ENCODE measurements at regions not wholly inside any gene's neighbourhood (a gene's known extent, or its start where the extent isn't known, plus 50 kb on each side); places are given as distances from the start of the nearest gene placed in this dataset.

GRCh38 chr12:82040987-82041743 lies 282.0 kb upstream of the PPFIA2 start:
- DNase-seq (ENCODE audit: low spot score), result no peak

GRCh38 chr12:82034769-82035168 lies 275.6 kb upstream of the PPFIA2 start:
- no peak for DNase-seq (ENCODE audit: low spot score)

GRCh38 chr12:82029936-82030335 lies 270.8 kb upstream of the PPFIA2 start:
- DNase-seq (ENCODE audit: low spot score), result no peak

- DNase-seq (ENCODE audit: low spot score), result no peak
Observed at GRCh38 chr12:82028772-82029171, 269.6 kb upstream of the PPFIA2 start.

GRCh38 chr12:82027612-82028011 lies 268.5 kb upstream of the PPFIA2 start:
- DNase-seq (ENCODE audit: low spot score), result no peak

GRCh38 chr12:82025462-82025861 lies 266.3 kb upstream of the PPFIA2 start:
- DNase-seq (ENCODE audit: low spot score), result no peak

GRCh38 chr12:82019533-82019932 lies 260.4 kb upstream of the PPFIA2 start:
- no peak for DNase-seq (ENCODE audit: low spot score)

- no peak for DNase-seq (ENCODE audit: low spot score)
Observed at GRCh38 chr12:82015623-82016347, 256.6 kb upstream of the PPFIA2 start.

GRCh38 chr12:82012176-82012575 lies 253.0 kb upstream of the PPFIA2 start:
- DNase-seq (ENCODE audit: low spot score), result no peak

- DNase-seq (ENCODE audit: low spot score), result no peak
Observed at GRCh38 chr12:82009524-82009923, 250.4 kb upstream of the PPFIA2 start.

GRCh38 chr12:82008251-82008650 lies 249.1 kb upstream of the PPFIA2 start:
- DNase-seq (ENCODE audit: low spot score), result no peak

- no peak for DNase-seq (ENCODE audit: low spot score)
Observed at GRCh38 chr12:81998761-81999378, 239.7 kb upstream of the PPFIA2 start.

- no peak for DNase-seq (ENCODE audit: low spot score)
Observed at GRCh38 chr12:81992461-81992860, 233.3 kb upstream of the PPFIA2 start.

- DNase-seq (ENCODE audit: low spot score), result no peak
Observed at GRCh38 chr12:81991868-81992267, 232.7 kb upstream of the PPFIA2 start.

- no peak for DNase-seq (ENCODE audit: low spot score)
Observed at GRCh38 chr12:81988362-81988761, 229.2 kb upstream of the PPFIA2 start.

- DNase-seq (ENCODE audit: low spot score), result peak; percentile 47
Observed at GRCh38 chr12:81987371-81987770, 228.2 kb upstream of the PPFIA2 start.

GRCh38 chr12:81976661-81977060 lies 217.5 kb upstream of the PPFIA2 start:
- no peak for DNase-seq (ENCODE audit: low spot score)

GRCh38 chr12:81974762-81975161 lies 215.6 kb upstream of the PPFIA2 start:
- DNase-seq (ENCODE audit: low spot score), result no peak

GRCh38 chr12:81968421-81968820 lies 209.3 kb upstream of the PPFIA2 start:
- DNase-seq (ENCODE audit: low spot score), result no peak

- no peak for DNase-seq (ENCODE audit: low spot score)
Observed at GRCh38 chr12:81963636-81964035, 204.5 kb upstream of the PPFIA2 start.

GRCh38 chr12:81963026-81963425 lies 203.9 kb upstream of the PPFIA2 start:
- no peak for DNase-seq (ENCODE audit: low spot score)

GRCh38 chr12:81962126-81962856 lies 203.1 kb upstream of the PPFIA2 start:
- DNase-seq (ENCODE audit: low spot score), result no peak

Data from putamen (tissue), 1 donor.